DND-41 (cell line): ENCODE measurements at regions not wholly inside any gene's neighbourhood (a gene's known extent, or its start where the extent isn't known, plus 50 kb on each side); places are given as distances from the start of the nearest gene placed in this dataset.

Experiments
- ATAC-seq: fragments of 200-7000 bp; cut with Tn5 transposase; 3 replicates; pipeline ENCODE4 v1.9.1; 2021; ENCODE audit warnings: low read depth; ENCODE audit not compliant: insufficient read depth
- DNase-seq: peaks from one replicate; pipeline ENCODE4 v3.0.0-alpha.2; 2020
- H2AFZ ChIP-seq: 2 replicates; pipeline ENCODE4 v1.6.0; 2012; ENCODE audit warnings: low read depth, low read length
- H3K27ac ChIP-seq: 2 replicates; pipeline ENCODE4 v1.5.1; 2012; ENCODE audit warnings: low read length, inconsistent platforms
- H3K27me3 ChIP-seq: fragments of 200-600 bp; sonication (generic); 2 replicates; pipeline ENCODE4 v1.6.0; 2012; ENCODE audit warnings: low read length, mild to moderate bottlenecking, inconsistent platforms; ENCODE audit not compliant: insufficient read depth, poor library complexity
- H3K36me3 ChIP-seq: 2 replicates; pipeline ENCODE4 v1.5.1; 2012; ENCODE audit warnings: low read length, inconsistent platforms; ENCODE audit not compliant: insufficient read depth
- H3K4me1 ChIP-seq: 2 replicates; pipeline ENCODE4 v1.5.1; 2012; ENCODE audit warnings: mild to moderate bottlenecking, low read length; ENCODE audit not compliant: insufficient read depth
- H3K4me2 ChIP-seq: 2 replicates; pipeline ENCODE4 v1.6.0; 2012; ENCODE audit warnings: mild to moderate bottlenecking, moderate library complexity, low read length, inconsistent platforms; ENCODE audit not compliant: insufficient read depth
- H3K4me3 ChIP-seq, 2 experiments: fragments of 200-600 bp in 1 of 2; shearing (Covaris generic) in 1 of 2; 2 replicates each; pipeline ENCODE4 v1.5.1; 2012 to 2016; ENCODE audit warnings: inconsistent platforms in 2 of 2, low read length in 2 of 2, mild to moderate bottlenecking in 2 of 2, low read depth in 1 of 2, moderate library complexity in 1 of 2
- H3K79me2 ChIP-seq: 2 replicates; pipeline ENCODE4 v1.6.0; 2012; ENCODE audit warnings: low read length, inconsistent platforms; ENCODE audit not compliant: insufficient read depth
- H3K9ac ChIP-seq: 2 replicates; pipeline ENCODE4 v1.6.0; 2012; ENCODE audit warnings: low read depth, mild to moderate bottlenecking, inconsistent platforms, low read length, moderate library complexity
- H3K9me3 ChIP-seq: 2 replicates; pipeline ENCODE4 v1.5.1; 2012; ENCODE audit warnings: low read length, moderate library complexity, mild to moderate bottlenecking, inconsistent platforms; ENCODE audit not compliant: insufficient read depth, severe bottlenecking
- H4K20me1 ChIP-seq: 2 replicates; pipeline ENCODE4 v1.6.0; 2012; ENCODE audit warnings: low read length; ENCODE audit not compliant: insufficient read depth
- EZH2 ChIP-seq: IDR thresholded peaks from 3 replicates; pipeline ENCODE4 v1.6.1; 2012; ENCODE audit warnings: borderline replicate concordance, low read depth, mild to moderate bottlenecking, moderate library complexity, low read length, inconsistent platforms; ENCODE audit not compliant: severe bottlenecking
- TF ChIP-seq, protein P1 (sequence below): IDR thresholded peaks from 2 replicates; pipeline ENCODE4 v1.5.1; 2012; ENCODE audit warnings: borderline replicate concordance, low read length, moderate library complexity, mild to moderate bottlenecking; ENCODE audit not compliant: poor library complexity, severe bottlenecking; ENCODE audit errors: extremely low read depth

DNA sequence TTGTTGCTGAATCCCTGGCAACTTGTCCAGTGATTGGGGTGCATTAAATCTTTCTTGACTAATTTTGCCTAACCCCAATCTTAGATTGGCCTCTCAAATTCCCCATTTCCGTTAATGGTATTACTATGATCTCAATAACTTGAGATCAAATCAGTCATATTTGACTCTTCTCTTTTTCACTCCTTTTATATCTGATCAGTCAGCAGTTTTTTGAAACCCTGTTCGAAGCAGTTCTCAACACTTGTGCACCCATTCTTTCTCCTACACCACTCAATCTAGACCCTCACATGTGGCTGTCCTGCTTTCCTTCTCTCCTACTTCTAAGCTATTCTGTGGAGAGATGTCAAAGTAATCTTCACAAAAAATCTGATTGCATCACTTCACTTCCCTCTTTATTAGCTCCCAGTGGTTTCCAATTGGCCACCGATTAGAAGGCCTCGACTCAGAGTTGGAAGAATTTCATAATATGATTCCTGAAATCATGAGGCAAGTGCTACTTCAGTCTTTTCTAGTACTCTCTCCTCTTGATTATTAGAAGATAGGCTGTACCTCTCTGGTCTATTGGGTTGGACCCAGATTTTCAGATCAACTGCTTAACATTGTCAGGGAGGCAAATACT, 128.9 kb downstream of the ZNF365 start:
- ATAC-seq (no peak), DNase-seq (no peak)
- Histone ChIP-seq H4K20me1 (no peaks in the 10 kb centered on the region), H3K27ac (no peak overlapping the region), H3K27me3 (no peaks in the 10 kb centered on the region), H3K79me2 (no peaks in the 10 kb centered on the region), H3K4me2 (no peak overlapping the region), H3K4me1 (no peaks in the 10 kb centered on the region), H3K4me3 (no peak overlapping the region), H3K36me3 (no peaks in the 10 kb centered on the region), H3K9me3 (no peaks in the 10 kb centered on the region), H3K9ac (no peak overlapping the region), H2AFZ (no peak overlapping the region)
- TF ChIP-seq, protein P1, sequence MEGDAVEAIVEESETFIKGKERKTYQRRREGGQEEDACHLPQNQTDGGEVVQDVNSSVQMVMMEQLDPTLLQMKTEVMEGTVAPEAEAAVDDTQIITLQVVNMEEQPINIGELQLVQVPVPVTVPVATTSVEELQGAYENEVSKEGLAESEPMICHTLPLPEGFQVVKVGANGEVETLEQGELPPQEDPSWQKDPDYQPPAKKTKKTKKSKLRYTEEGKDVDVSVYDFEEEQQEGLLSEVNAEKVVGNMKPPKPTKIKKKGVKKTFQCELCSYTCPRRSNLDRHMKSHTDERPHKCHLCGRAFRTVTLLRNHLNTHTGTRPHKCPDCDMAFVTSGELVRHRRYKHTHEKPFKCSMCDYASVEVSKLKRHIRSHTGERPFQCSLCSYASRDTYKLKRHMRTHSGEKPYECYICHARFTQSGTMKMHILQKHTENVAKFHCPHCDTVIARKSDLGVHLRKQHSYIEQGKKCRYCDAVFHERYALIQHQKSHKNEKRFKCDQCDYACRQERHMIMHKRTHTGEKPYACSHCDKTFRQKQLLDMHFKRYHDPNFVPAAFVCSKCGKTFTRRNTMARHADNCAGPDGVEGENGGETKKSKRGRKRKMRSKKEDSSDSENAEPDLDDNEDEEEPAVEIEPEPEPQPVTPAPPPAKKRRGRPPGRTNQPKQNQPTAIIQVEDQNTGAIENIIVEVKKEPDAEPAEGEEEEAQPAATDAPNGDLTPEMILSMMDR, result no peak
- TF ChIP-seq EZH2, result no peak

DNA sequence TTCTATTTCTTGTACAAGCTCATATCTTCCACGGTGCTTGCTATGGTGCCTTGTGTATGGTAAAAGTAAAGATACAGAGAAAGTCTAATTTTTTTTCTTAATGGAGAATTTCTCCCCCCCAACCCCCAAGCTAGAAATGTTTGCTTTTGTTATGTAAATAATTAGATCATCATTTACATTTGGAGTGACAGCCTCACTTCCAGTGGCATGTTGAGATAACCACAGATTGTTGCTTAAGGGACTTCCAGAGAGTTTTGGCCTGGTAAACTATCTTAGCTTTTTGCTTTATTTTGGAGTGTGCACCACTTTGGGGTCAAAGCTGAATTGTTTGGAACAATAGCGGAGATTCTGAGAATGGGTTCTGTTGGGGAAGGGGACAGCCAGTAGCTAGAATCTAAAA, 129.7 kb downstream of the ZNF365 start:
- H3K4me3 ChIP-seq, result no peak overlapping the region
- no peaks in the 10 kb centered on the region for H3K36me3 ChIP-seq
- H3K4me2 ChIP-seq, result no peak overlapping the region
- no peaks in the 10 kb centered on the region for H3K79me2 ChIP-seq
- no peak for ATAC-seq
- TF ChIP-seq EZH2, result no peak
- TF ChIP-seq, protein P1, result no peak
- DNase-seq, result no peak
- H4K20me1 ChIP-seq, result no peaks in the 10 kb centered on the region
- no peak overlapping the region for H2AFZ ChIP-seq
- no peaks in the 10 kb centered on the region for H3K9me3 ChIP-seq
- H3K27me3 ChIP-seq, result no peaks in the 10 kb centered on the region
- H3K4me1 ChIP-seq, result no peaks in the 10 kb centered on the region
- no peak overlapping the region for H3K27ac ChIP-seq
- H3K9ac ChIP-seq, result no peak overlapping the region

GRCh38 chr10:62506371-62506770, 132.2 kb downstream of the ZNF365 start:
- Histone ChIP-seq H2AFZ (no peak overlapping the region), H3K4me3 (no peak overlapping the region), H3K79me2 (no peaks in the 10 kb centered on the region), H3K27me3 (no peaks in the 10 kb centered on the region), H4K20me1 (no peaks in the 10 kb centered on the region), H3K4me1 (no peaks in the 10 kb centered on the region), H3K36me3 (no peaks in the 10 kb centered on the region), H3K9me3 (no peaks in the 10 kb centered on the region), H3K27ac (no peak overlapping the region), H3K9ac (no peak overlapping the region), H3K4me2 (no peak overlapping the region)
- TF ChIP-seq, protein P1, result no peak
- no peak for TF ChIP-seq EZH2
- DNase-seq (no peak), ATAC-seq (no peak)

DNA sequence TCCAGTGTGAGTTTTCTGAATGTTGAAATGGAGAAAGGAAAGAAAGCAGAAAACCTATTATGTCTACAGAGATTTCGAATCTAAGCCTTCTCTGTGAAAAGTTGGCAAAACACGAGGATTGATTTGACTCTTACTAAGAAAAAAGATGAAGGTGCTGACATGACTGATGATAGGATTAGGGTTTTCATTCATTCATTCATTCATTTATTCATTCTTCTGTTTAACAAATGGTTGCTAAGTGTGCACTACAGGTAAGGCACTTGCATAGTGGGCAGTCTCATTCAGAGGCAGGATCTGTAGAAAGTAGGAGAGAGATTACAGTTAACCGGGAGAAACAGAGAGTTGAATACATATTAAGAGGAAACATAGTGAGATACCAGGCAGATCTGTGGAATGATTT, 137.1 kb downstream of the ZNF365 start:
- no peaks in the 10 kb centered on the region for H3K36me3 ChIP-seq
- no peak overlapping the region for H3K27ac ChIP-seq
- H3K4me3 ChIP-seq, result no peak overlapping the region
- H4K20me1 ChIP-seq, result no peaks in the 10 kb centered on the region
- H3K27me3 ChIP-seq, result no peaks in the 10 kb centered on the region
- H3K79me2 ChIP-seq, result no peaks in the 10 kb centered on the region
- H3K9ac ChIP-seq, result no peak overlapping the region
- no peak for DNase-seq
- no peaks in the 10 kb centered on the region for H3K4me1 ChIP-seq
- no peaks in the 10 kb centered on the region for H3K9me3 ChIP-seq
- no peak for ATAC-seq
- TF ChIP-seq, protein P1, result no peak
- no peak for TF ChIP-seq EZH2
- H3K4me2 ChIP-seq, result no peak overlapping the region
- no peak overlapping the region for H2AFZ ChIP-seq
